SK-N-SH treated with all-trans-retinoic acid at 6 μM for 48 hours (cell line): ENCODE measurements at regions not wholly inside any gene's neighbourhood (a gene's known extent, or its start where the extent isn't known, plus 50 kb on each side); places are given as distances from the start of the nearest gene placed in this dataset.

Source experiments
- ATAC-seq: fragments of 200-7000 bp; cut with Tn5 transposase; 3 replicates; pipeline ENCODE4 v1.9.1; 2020; ENCODE audit warnings: mild to moderate bottlenecking, moderate library complexity
- ARNTL ChIP-seq: fragments of 450-650 bp; formaldehyde crosslinking; IDR thresholded peaks from 2 replicates; pipeline ENCODE4 v1.5.0; 2020; ENCODE audit warnings: low read depth, mild to moderate bottlenecking, moderate library complexity, borderline replicate concordance
- BACH2 ChIP-seq: fragments of 250-450 bp; sonication (Bioruptor Pico); IDR thresholded peaks from 2 replicates; pipeline ENCODE4 v1.9.0; 2021; ENCODE audit warnings: mild to moderate bottlenecking, borderline replicate concordance
- CREB5 ChIP-seq: fragments of 250-450 bp; sonication (Bioruptor Pico); IDR thresholded peaks from 2 replicates; pipeline ENCODE4 v1.5.1; 2020; ENCODE audit warnings: low read depth, mild to moderate bottlenecking, moderate library complexity
- CSDC2 ChIP-seq: fragments of 250-450 bp; sonication (Bioruptor Pico); IDR thresholded peaks from 2 replicates; pipeline ENCODE4 v1.5.0; 2020; ENCODE audit warnings: mild to moderate bottlenecking, moderate library complexity
- CSRNP3 ChIP-seq: fragments of 250-450 bp; sonication (Bioruptor Pico); IDR thresholded peaks from 2 replicates; pipeline ENCODE4 v1.5.1; 2021; ENCODE audit warnings: mild to moderate bottlenecking, moderate library complexity
- GLIS3 ChIP-seq: fragments of 250-450 bp; sonication (Bioruptor Pico); IDR thresholded peaks from 2 replicates; pipeline ENCODE4 v1.5.0; 2020; ENCODE audit warnings: mild to moderate bottlenecking, moderate library complexity
- ISL1 ChIP-seq: fragments of 250-450 bp; sonication (Bioruptor Pico); IDR thresholded peaks from 2 replicates; pipeline ENCODE4 v2.1.2; 2022; ENCODE audit warnings: mild to moderate bottlenecking, moderate library complexity
- OSR1 ChIP-seq: fragments of 250-450 bp; sonication (Bioruptor Pico); IDR thresholded peaks from 2 replicates; pipeline ENCODE4 v1.8.0; 2022; ENCODE audit warnings: moderate library complexity, mild to moderate bottlenecking, inconsistent platforms
- PATZ1 ChIP-seq: fragments of 250-450 bp; sonication (Bioruptor Pico); IDR thresholded peaks from 2 replicates; pipeline ENCODE4 v1.8.0; 2020; ENCODE audit warnings: mild to moderate bottlenecking, moderate library complexity, borderline replicate concordance
- POU6F1 ChIP-seq: fragments of 250-450 bp; sonication (Bioruptor Pico); IDR thresholded peaks from 2 replicates; pipeline ENCODE4 v1.8.0; 2021; ENCODE audit warnings: low read depth, mild to moderate bottlenecking, moderate library complexity, borderline replicate concordance
- PPARA ChIP-seq: fragments of 250-450 bp; sonication (Bioruptor Pico); IDR thresholded peaks from 2 replicates; pipeline ENCODE4 v1.5.0; 2020; ENCODE audit warnings: mild to moderate bottlenecking, borderline replicate concordance
- RARB ChIP-seq: fragments of 250-450 bp; sonication (Bioruptor Pico); IDR thresholded peaks from 2 replicates; pipeline ENCODE4 v1.8.0; 2021; ENCODE audit warnings: mild to moderate bottlenecking, moderate library complexity
- SNAI2 ChIP-seq: fragments of 250-450 bp; sonication (Bioruptor Pico); IDR thresholded peaks from 2 replicates; pipeline ENCODE4 v1.5.0; 2020; ENCODE audit warnings: mild to moderate bottlenecking, moderate library complexity
- TCF4 ChIP-seq: fragments of 250-450 bp; sonication (Bioruptor Pico); IDR thresholded peaks from 2 replicates; pipeline ENCODE4 v1.8.0; 2021; ENCODE audit warnings: mild to moderate bottlenecking, moderate library complexity, borderline replicate concordance
- TOX ChIP-seq: fragments of 250-450 bp; sonication (Bioruptor Pico); IDR thresholded peaks from 2 replicates; pipeline ENCODE4 v1.8.0; 2021; ENCODE audit warnings: mild to moderate bottlenecking, moderate library complexity, borderline replicate concordance
- TSHZ2 ChIP-seq: fragments of 250-450 bp; sonication (Bioruptor Pico); IDR thresholded peaks from 2 replicates; pipeline ENCODE4 v1.5.0; 2020; ENCODE audit warnings: mild to moderate bottlenecking, moderate library complexity
- ZC3H10 ChIP-seq: fragments of 250-450 bp; sonication (Bioruptor Pico); IDR thresholded peaks from 2 replicates; pipeline ENCODE4 v1.5.1; 2021; ENCODE audit warnings: mild to moderate bottlenecking, moderate library complexity
- ZFP3 ChIP-seq: fragments of 250-450 bp; sonication (Bioruptor Pico); IDR thresholded peaks from 2 replicates; pipeline ENCODE4 v1.5.0; 2020; ENCODE audit warnings: mild to moderate bottlenecking, moderate library complexity
- ZFP30 ChIP-seq: fragments of 450-650 bp; formaldehyde crosslinking; IDR thresholded peaks from 2 replicates; pipeline ENCODE4 v1.5.0; 2022; ENCODE audit warnings: mild to moderate bottlenecking, moderate library complexity
- ZNF565 ChIP-seq: fragments of 450-650 bp; formaldehyde crosslinking; conservative IDR thresholded peaks from 2 replicates; pipeline ENCODE4 v1.5.0; 2020; ENCODE audit warnings: low read depth, mild to moderate bottlenecking, moderate library complexity
- ZNF70 ChIP-seq: fragments of 450-650 bp; formaldehyde crosslinking; IDR thresholded peaks from 2 replicates; pipeline ENCODE4 v1.5.0; 2020; ENCODE audit warnings: mild to moderate bottlenecking, moderate library complexity
- ZNF8 ChIP-seq: fragments of 450-650 bp; formaldehyde crosslinking; IDR thresholded peaks from 2 replicates; pipeline ENCODE4 v1.5.0; 2020; ENCODE audit warnings: mild to moderate bottlenecking, moderate library complexity

GRCh38 chr6:21352131-21352530, 241.4 kb upstream of the SOX4 start:
- no peak for ATAC-seq
- TF ChIP-seq ZC3H10 (CRISPR knock-in tag) (no peak), ISL1 (CRISPR knock-in tag) (no peak), PATZ1 (CRISPR knock-in tag) (no peak), PPARA (CRISPR knock-in tag) (no peak), ZFP3 (CRISPR knock-in tag) (no peak), TSHZ2 (CRISPR knock-in tag) (no peak), ZNF565 (CRISPR knock-in tag) (no peak), ZNF70 (no peak), ZFP30 (no peak), GLIS3 (CRISPR knock-in tag) (no peak)

- TF ChIP-seq ZNF565 (CRISPR knock-in tag) (no peak), ZNF8 (no peak), ZFP30 (no peak), SNAI2 (CRISPR knock-in tag) (no peak)
- ATAC-seq, result no peak
Measured at GRCh38 chr6:21354805-21355238, 238.7 kb upstream of the SOX4 start.

GRCh38 chr6:21355638-21356037, 237.9 kb upstream of the SOX4 start:
- TF ChIP-seq ZFP30, result no peak
- TF ChIP-seq, all 23 proteins: peak for 0
- ATAC-seq, result no peak

GRCh38 chr6:21357262-21357661, 236.3 kb upstream of the SOX4 start:
- no peak for ATAC-seq
- no peak for TF ChIP-seq BACH2
- no peak for TF ChIP-seq OSR1 (CRISPR knock-in tag)
- TF ChIP-seq ZC3H10 (CRISPR knock-in tag), result no peak
- TF ChIP-seq ZFP3 (CRISPR knock-in tag), result no peak
- no peak for TF ChIP-seq CSDC2 (CRISPR knock-in tag)
- no peak for TF ChIP-seq POU6F1 (CRISPR knock-in tag)
- TF ChIP-seq ZFP30, result no peak
- TF ChIP-seq ZNF8, result no peak
- TF ChIP-seq ZNF565 (CRISPR knock-in tag), result no peak
- TF ChIP-seq TCF4 (CRISPR knock-in tag), result no peak
- no peak for TF ChIP-seq PPARA (CRISPR knock-in tag)
- no peak for TF ChIP-seq TOX
- TF ChIP-seq CREB5 (CRISPR knock-in tag), result no peak
- no peak for TF ChIP-seq PATZ1 (CRISPR knock-in tag)
- TF ChIP-seq ISL1 (CRISPR knock-in tag), result no peak
- no peak for TF ChIP-seq ZNF70
- TF ChIP-seq RARB (CRISPR knock-in tag), result no peak
- no peak for TF ChIP-seq SNAI2 (CRISPR knock-in tag)
- TF ChIP-seq ARNTL (CRISPR knock-in tag), result no peak
- TF ChIP-seq CSRNP3 (CRISPR knock-in tag), result no peak
